ENCODE measurements at regions not wholly inside any gene's neighbourhood (a gene's known extent, or its start where the extent isn't known, plus 50 kb on each side); places are given as distances from the start of the nearest gene placed in this dataset.
A peak's percentile ranks its signal among the peaks of the same experiment; 100 is the strongest.

GRCh38 chr10:100652406-100653135 is 92.8 kb upstream of the PAX2 start:
- TF ChIP-seq, protein P1, sequence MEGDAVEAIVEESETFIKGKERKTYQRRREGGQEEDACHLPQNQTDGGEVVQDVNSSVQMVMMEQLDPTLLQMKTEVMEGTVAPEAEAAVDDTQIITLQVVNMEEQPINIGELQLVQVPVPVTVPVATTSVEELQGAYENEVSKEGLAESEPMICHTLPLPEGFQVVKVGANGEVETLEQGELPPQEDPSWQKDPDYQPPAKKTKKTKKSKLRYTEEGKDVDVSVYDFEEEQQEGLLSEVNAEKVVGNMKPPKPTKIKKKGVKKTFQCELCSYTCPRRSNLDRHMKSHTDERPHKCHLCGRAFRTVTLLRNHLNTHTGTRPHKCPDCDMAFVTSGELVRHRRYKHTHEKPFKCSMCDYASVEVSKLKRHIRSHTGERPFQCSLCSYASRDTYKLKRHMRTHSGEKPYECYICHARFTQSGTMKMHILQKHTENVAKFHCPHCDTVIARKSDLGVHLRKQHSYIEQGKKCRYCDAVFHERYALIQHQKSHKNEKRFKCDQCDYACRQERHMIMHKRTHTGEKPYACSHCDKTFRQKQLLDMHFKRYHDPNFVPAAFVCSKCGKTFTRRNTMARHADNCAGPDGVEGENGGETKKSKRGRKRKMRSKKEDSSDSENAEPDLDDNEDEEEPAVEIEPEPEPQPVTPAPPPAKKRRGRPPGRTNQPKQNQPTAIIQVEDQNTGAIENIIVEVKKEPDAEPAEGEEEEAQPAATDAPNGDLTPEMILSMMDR (IDR thresholded peaks at IDR 0.05; ENCODE audit: low read depth, low read length) = no peak
- DNase-seq (ENCODE audit: low read depth in 2 of 2) = no peak
- H3K4me3 ChIP-seq (replicated peaks in 1 of 2; ENCODE audit: low read depth in 2 of 2, low read length in 2 of 2) = no peak overlapping the region

- TF ChIP-seq, protein P1 (IDR thresholded peaks at IDR 0.05; ENCODE audit: low read depth, low read length) = no peak
- no peak overlapping the region for H3K4me3 ChIP-seq (replicated peaks in 1 of 2; ENCODE audit: low read depth in 2 of 2, low read length in 2 of 2)
- no peak for DNase-seq (ENCODE audit: low read depth in 2 of 2)
These were observed 92.0 kb upstream of the PAX2 start for GRCh38 chr10:100653238-100653956.

- H3K4me3 ChIP-seq (replicated peaks in 1 of 2; ENCODE audit: low read depth in 2 of 2, low read length in 2 of 2) = no peak overlapping the region
- TF ChIP-seq, protein P1 (IDR thresholded peaks at IDR 0.05; ENCODE audit: low read depth, low read length) = no peak
- DNase-seq (ENCODE audit: low read depth in 2 of 2) = peak in 1 of 2 donors; percentile 59
These were observed 91.2 kb upstream of the PAX2 start for GRCh38 chr10:100653957-100654781.

DNA sequence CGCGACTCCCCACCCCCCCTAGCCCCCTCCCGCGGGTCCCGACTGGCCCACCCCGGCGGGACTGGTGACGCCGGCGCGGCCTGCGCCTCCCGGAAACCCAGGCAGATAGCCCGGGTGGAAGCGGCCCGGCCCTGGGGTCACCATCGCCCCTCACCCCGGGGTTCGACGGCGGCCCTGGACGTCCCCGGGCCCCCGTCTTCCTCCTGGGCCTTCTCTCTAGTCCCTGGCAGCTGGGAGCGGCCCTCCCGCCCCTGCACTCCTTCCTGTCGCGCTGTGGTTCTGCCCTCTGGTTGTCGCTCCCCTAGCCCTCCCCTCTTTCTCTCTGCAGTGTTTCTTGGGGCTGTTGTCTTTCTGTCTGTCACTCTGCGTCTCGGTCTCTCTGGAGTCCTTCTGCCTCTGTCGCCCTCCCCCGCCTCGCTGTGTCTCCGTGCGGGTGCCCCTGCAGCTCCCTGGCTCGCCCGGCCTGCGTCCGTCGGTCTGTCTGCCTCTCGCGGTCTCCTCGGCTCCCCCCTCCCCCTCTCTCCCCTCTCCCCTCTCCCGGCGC is 90.5 kb upstream of the PAX2 start:
- H3K4me3 ChIP-seq (replicated peaks in 1 of 2; ENCODE audit: low read depth in 2 of 2, low read length in 2 of 2) = no peak overlapping the region
- DNase-seq (ENCODE audit: low read depth in 2 of 2) = no peak
- TF ChIP-seq, protein P1 (IDR thresholded peaks at IDR 0.05; ENCODE audit: low read depth, low read length) = no peak

GRCh38 chr10:100655326-100655759 is 90.0 kb upstream of the PAX2 start:
- TF ChIP-seq, protein P1 (IDR thresholded peaks at IDR 0.05; ENCODE audit: low read depth, low read length) = no peak
- no peak for DNase-seq (ENCODE audit: low read depth in 2 of 2)
- no peak overlapping the region for H3K4me3 ChIP-seq (replicated peaks in 1 of 2; ENCODE audit: low read depth in 2 of 2, low read length in 2 of 2)

GRCh38 chr10:100655760-100656421 is 89.5 kb upstream of the PAX2 start:
- H3K4me3 ChIP-seq (replicated peaks in 1 of 2; ENCODE audit: low read depth in 2 of 2, low read length in 2 of 2) = peak overlapping the region in 1 of 2 donors; percentile 11
- no peak for DNase-seq (ENCODE audit: low read depth in 2 of 2)
- TF ChIP-seq, protein P1 (IDR thresholded peaks at IDR 0.05; ENCODE audit: low read depth, low read length) = no peak

Measured in cardiac fibroblast (primary cell).